ENCODE measurements at regions not wholly inside any gene's neighbourhood (a gene's known extent, or its start where the extent isn't known, plus 50 kb on each side); places are given as distances from the start of the nearest gene placed in this dataset.

DNA sequence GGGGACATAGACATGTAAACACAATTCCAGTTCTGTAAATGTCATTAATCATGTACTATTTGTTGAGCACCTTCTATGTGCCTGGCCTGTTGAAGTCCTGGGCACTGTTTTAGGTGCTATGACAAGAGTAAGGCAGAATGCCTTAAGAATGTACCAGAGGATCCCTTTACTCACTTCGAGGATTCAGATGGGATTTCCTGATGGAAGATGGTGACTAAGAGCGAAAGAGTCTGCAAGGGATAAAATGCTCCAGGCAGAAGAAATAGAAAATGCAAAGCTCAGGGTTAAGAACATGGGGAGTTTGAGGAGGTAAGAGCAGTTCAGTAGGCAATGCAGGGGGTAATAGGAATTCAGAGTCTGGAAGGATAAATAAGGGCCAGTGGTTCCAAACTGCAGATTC is 671.3 kb upstream of the TBX3 start:
- no peak for DNase-seq (ENCODE audit: low read depth)

DNA sequence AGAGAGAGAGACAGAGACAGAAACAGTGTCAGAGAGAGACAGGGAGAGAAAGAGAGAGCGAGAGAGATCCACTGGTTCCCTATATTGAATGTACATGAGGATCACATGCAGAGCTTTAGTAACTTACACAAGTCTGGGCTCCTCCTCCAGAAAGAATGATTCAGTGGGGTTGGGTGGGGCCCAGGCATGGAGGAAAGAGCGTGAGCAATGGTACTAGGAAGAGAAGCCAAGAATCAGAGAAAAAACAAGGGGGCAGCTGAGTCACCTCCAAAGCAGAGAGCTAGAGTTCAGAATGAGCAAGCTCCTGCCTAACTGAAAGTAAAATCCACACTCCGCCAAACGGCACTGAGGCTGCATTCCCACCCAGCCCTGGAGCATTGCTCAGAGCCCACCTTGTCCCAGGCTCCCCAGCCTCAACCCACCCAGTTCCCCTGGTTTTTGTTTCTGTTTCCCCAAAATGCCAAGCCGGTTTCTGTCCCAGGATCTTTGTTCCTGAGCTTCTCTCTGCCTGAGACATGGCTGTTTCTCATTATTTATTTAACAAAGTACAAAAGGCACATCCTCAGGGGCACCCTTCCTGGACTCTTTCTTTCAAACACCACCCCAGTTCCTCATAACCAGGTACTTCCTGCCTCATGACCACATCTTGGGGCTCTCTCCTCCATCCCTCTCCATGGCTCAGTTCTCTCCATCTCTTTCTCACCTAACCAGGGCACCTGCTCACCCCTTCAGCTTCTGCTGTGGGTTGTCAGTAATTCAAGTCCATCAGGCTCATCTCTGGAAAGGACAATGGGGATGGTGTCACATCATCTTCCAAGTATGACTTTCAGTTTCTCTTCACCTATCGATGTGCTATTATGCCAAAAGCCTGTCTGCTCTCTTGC is 670.3 kb upstream of the TBX3 start:
- DNase-seq (ENCODE audit: low read depth): peak; percentile 88

GRCh38 chr12:115353467-115353866 is 669.5 kb upstream of the TBX3 start:
- DNase-seq (ENCODE audit: low read depth): no peak

GRCh38 chr12:115351514-115352077 is 667.6 kb upstream of the TBX3 start:
- no peak for DNase-seq (ENCODE audit: low read depth)

GRCh38 chr12:115349711-115350110 is 665.7 kb upstream of the TBX3 start:
- no peak for DNase-seq (ENCODE audit: low read depth)

- no peak for DNase-seq (ENCODE audit: low read depth)
Measured at GRCh38 chr12:115348301-115348700, 664.3 kb upstream of the TBX3 start.

DNA sequence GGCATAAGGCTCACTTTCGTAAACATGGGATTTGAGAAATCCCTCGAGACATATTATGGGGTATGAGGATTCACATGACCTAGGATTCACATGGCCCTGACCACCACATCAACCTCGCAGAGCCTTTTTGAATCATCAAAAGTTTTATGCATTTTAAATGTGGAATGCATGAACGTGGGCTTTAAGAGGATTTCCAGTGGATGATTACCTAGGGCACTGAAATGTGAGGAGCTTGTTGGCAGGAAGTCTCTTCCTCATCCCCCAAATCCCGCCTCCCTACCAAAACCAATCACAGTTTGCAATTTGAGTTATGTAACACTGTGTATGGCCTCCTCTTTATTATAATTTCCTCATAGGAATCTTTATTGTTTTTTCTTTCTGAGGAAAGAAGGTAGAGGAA is 659.6 kb upstream of the TBX3 start:
- DNase-seq (ENCODE audit: low read depth): no peak

DNA sequence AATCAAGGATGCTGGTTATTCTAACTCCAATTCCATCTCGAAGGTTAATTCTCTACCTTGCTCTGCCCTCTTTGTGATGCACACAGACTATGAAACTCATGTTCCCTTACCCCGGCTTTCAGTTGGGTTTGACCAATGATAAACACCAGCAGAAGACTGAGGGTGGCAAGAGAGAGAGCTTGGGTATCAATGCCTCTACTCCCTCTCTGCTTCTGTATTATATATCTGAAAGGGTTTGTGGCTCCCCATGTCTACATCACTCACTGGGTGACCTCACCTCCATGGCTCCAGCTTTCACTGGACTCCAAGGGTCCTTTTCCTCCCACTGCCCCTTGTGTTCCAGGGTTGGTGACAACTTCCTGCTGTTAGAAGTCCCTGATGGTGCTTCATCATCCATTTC is 659.0 kb upstream of the TBX3 start:
- no peak for DNase-seq (ENCODE audit: low read depth)

- DNase-seq (ENCODE audit: low read depth): peak; percentile 96
Measured at GRCh38 chr12:115341442-115341841, 657.5 kb upstream of the TBX3 start.

- no peak for DNase-seq (ENCODE audit: low read depth)
Measured at GRCh38 chr12:115338566-115339294, 654.8 kb upstream of the TBX3 start.

DNA sequence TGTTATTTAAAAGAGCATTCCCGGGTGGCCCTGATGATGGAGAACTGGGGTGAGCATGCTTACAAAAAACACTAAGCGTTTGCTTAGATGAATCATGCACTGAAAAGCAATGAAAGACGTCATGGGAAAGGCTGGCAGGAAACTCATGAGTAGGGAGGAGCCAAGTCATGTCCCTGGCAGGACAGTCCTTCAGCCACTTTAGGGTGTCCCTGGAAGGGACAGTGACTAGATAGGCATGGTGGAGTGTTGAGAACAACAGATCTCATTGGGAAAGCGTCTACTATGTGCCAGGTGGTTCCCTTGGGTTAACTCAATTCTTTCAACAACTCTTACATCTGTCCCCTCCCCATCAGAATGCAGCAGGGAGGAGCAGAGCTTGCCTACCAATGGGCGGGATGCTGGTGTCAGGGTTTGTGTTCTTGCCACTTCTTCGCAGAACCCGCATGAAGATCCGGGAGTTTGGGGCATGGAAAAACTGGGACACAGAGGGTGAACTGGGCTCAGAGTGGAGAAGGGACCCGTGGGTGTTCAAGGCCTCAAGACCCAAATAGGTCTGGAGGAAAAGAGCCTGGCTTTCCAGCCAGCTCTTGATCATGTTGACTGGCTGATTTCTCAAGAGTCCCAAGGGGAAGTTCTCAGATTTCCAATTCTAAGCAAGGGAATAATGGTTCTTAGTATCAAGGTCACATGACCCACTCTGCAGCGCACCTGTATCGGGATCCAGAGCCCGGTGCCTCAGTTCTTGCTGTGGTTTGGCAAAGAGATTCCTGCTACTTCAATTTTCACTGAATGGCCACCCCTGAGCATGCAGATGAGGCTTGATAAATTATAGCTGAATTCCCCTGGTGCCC is 653.9 kb upstream of the TBX3 start:
- peak; percentile 71 for DNase-seq (ENCODE audit: low read depth)

DNA sequence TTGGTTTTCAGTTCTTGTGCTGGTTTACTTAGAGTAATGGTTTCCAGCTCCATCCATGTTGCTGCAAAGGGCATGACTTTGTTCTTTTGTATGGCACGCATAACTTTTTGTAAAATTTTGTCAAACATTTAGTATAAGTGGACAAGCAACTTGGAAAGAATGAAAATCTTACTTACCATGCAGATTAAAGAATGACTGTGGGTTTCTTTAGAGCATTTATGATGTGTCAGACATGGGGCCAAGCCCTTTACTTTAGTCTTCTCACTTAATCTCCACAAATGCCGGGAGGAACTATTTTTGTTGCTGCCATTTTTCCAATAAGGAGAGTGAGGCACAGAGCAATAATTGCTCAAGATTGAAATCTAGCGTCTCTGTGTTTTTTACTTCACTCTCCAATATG is 652.5 kb upstream of the TBX3 start:
- DNase-seq (ENCODE audit: low read depth): no peak

- DNase-seq (ENCODE audit: low read depth): no peak
Measured at GRCh38 chr12:115335594-115335993, 651.6 kb upstream of the TBX3 start.

- DNase-seq (ENCODE audit: low read depth): no peak
Measured at GRCh38 chr12:115335048-115335447, 651.1 kb upstream of the TBX3 start.

DNA sequence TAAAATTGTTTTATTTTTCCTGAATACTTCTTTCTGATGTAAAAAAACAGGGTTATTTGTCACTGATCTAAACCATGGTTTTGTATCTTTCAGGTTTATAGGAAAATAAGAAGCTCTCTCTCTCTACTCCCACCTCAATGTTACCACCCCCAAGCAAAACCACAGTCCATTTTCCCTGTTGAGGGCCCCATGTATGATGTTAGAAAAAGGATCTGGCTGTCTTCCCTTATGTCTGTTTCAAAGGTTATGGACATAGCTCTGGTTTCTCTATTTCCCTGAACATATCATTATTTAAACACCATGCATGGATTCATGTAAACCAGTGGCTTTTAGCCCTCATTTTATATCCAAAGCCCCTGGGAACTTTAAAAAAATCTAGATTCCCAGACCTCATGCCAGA is 649.0 kb upstream of the TBX3 start:
- DNase-seq (ENCODE audit: low read depth): no peak

DNA sequence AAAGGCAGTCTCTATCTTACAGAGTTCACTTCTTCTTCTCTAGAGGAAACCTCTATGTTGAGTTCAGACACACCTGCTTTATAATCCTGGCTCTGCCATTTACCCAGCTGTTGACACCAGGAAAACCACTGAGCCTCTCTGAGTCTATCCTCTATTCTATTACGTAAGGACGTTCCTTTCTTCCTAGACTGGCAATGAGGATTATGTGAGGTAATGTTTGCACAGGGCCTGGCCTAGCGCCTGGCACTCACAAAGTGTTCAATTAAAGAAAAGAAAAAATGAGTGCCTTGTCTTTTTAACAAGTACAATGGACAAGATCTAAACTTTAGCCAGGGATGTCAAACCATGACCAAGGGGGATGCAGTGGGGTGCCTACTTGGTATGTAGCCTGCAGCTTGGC is 641.9 kb upstream of the TBX3 start:
- DNase-seq (ENCODE audit: low read depth): no peak

- DNase-seq (ENCODE audit: low read depth): no peak
Measured at GRCh38 chr12:115324949-115325593, 641.1 kb upstream of the TBX3 start.

- no peak for DNase-seq (ENCODE audit: low read depth)
Measured at GRCh38 chr12:115323223-115323905, 639.4 kb upstream of the TBX3 start.

DNA sequence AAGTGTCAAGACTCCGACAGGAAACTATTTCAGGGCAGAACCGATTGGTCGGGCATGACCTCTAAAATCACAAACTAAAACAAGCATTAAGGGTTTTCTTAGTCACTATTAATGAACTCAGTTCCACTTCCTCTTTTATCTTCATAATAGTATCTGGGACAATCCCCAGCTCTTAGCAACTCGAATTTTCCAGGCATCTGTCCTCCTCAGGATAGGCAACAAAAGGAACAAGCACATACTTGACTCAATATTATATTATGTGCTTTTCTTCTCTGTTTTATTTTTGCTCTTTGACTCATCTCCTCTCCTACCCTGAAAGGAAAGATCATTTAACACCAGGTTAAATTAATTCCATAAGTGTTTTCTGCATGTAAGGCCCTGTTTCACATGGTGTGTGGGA is 638.3 kb upstream of the TBX3 start:
- DNase-seq (ENCODE audit: low read depth): no peak

DNA sequence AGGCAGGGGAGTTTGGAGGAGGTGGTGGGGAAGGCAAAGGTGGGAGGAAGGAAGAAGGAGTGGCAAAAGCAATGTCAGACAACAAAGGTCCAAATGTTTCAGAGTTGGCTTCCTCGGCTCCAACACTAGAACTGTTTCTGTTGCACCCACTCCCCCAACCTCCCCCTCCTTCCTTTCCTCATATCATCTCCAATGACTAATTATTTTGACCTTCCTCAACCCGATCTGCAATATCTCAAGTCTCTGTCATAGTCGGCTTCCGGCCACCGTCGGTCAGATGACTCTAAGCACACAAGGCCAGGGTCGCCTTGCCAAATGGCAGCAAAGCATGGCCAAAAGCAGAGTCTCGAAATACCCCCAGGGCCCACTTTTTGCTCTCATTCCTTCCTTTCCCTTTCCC is 637.0 kb upstream of the TBX3 start:
- no peak for DNase-seq (ENCODE audit: low read depth)

- DNase-seq (ENCODE audit: low read depth): no peak
Measured at GRCh38 chr12:115320451-115320850, 636.5 kb upstream of the TBX3 start.

Data from non-pigmented ciliary epithelial cell (primary cell).